Heart right ventricle (tissue), 16 donors: ENCODE measurements at regions not wholly inside any gene's neighbourhood (a gene's known extent, or its start where the extent isn't known, plus 50 kb on each side); places are given as distances from the start of the nearest gene placed in this dataset.
A peak's percentile ranks its signal among the peaks of the same experiment; 100 is the strongest.

ENCODE experiments used
- ATAC-seq, 8 donors: fragments of 200-7000 bp; cut with Tn5 transposase; one replicate each; pipeline ENCODE4 v1.9.1; 2020; ENCODE audit warnings: mild to moderate bottlenecking in 8 of 8, moderate library complexity in 8 of 8, moderate number of reproducible peaks in 1 of 8
- DNase-seq, 2 donors: peaks; one replicate each; pipeline ENCODE4 v3.0.0-alpha.2; 2020
- H3K27ac ChIP-seq, 10 donors: fragments of 200-600 bp; sonication (generic) in 2 of 10; one replicate each; pipeline versions ENCODE4 v1.5.0 to v1.8.0; 2020 to 2022; ENCODE audit warnings: mild to moderate bottlenecking in 3 of 10
- H3K27me3 ChIP-seq, 7 donors: fragments of 200-600 bp; one replicate each; pipeline ENCODE4 v1.8.0; 2021 to 2022; ENCODE audit warnings: mild to moderate bottlenecking in 2 of 7
- H3K36me3 ChIP-seq, 9 donors: fragments of 200-600 bp; sonication (generic) in 1 of 9; one replicate each; pipeline versions ENCODE4 v1.5.0 to v1.8.0; 2020 to 2022; ENCODE audit warnings: mild to moderate bottlenecking in 2 of 9
- H3K4me1 ChIP-seq, 9 donors: fragments of 200-600 bp; sonication (generic) in 1 of 9; one replicate each; pipeline versions ENCODE4 v1.5.0 to v1.8.0; 2020 to 2022; ENCODE audit warnings: mild to moderate bottlenecking in 4 of 9
- H3K4me3 ChIP-seq, 10 donors: fragments of 200-600 bp; sonication (generic) in 2 of 10; one replicate each; pipeline versions ENCODE4 v1.5.0 to v1.8.0; 2020 to 2022; ENCODE audit warnings: mild to moderate bottlenecking in 7 of 10, moderate library complexity in 2 of 10
- H3K9me3 ChIP-seq, 11 donors: fragments of 200-600 bp in 10 of 11; sonication (generic) in 2 of 11; one replicate each; pipeline versions ENCODE4 v1.5.0 to v1.8.0; 2013 to 2022; ENCODE audit warnings: mild to moderate bottlenecking in 2 of 11, control low read depth in 1 of 11, moderate library complexity in 1 of 11
- WGBS, 2 donors: extraction: QIAGEN DNeasy Blood & Tissue Kit; methylation state at CpG; one replicate each; pipeline ENCODE4 v1.1.7; 2013; ENCODE audit warnings: inconsistent platforms in 1 of 2; 5-methylcytosine and 5-hydroxymethylcytosine counted together
- intact Hi-C, 10 donors: fragments of 100-400 bp; cut with DNase I; formaldehyde crosslinking; loops; one replicate each; pipeline versions ENCODE4 v1.11.1 to v1.14.2; 2022
- TF ChIP-seq, protein P1 (sequence below), 9 donors: fragments of 200-600 bp; sonication (generic) in 2 of 9; IDR thresholded peaks; one replicate each; pipeline versions ENCODE4 v1.5.0 to v1.8.0; 2021 to 2022; ENCODE audit warnings: antibody characterized with exemption in 9 of 9, mild to moderate bottlenecking in 5 of 9, moderate library complexity in 1 of 9
- donor health status: Arrhythmogenic right ventricular cardiomyopathy.
- donor health status: ischemic (EF 13 %, LVEDD 7.1; RV severe dilation, severe dysfunction).
- donor health status: healthy with polysubstance abuse.
- donor health status: DM: no; HTN: yes; CAD: no.
- donor health status: DM: no; HTN: no; CAD: no.
- donor health status: ischemic (EF 25% LVEDD 6.9; RV normal size, moderate dysfunction).
- donor health status: ischemic (EF 25% LVEDD 5.7; RV mildly dilated, moderate dysfunction).
- donor health status: healthy.
- donor health status: DM: yes; HTN: yes; CAD: no.
- donor health status: Ischemic cardiomyopathy.
- donor health status: ischemic (EF 35%, LVEDD 5.7; RV mildly dilated, moderate dysfunction).
- donor health status: nonischemic (EF 11% LVEDD 7.7; RV severe dilation, severe dysfunction).
- donor health status: DM: yes; HTN: yes; CAD: no.
- donor health status: PGD.
- donor health status: ischemic (EF 29% LVEDD 5.4; RV normal size, mild dysfunction).
- donor health status: nonischemic (EF 23%, LVEDD 6.1; RV moderate dilation, normal function).

DNA sequence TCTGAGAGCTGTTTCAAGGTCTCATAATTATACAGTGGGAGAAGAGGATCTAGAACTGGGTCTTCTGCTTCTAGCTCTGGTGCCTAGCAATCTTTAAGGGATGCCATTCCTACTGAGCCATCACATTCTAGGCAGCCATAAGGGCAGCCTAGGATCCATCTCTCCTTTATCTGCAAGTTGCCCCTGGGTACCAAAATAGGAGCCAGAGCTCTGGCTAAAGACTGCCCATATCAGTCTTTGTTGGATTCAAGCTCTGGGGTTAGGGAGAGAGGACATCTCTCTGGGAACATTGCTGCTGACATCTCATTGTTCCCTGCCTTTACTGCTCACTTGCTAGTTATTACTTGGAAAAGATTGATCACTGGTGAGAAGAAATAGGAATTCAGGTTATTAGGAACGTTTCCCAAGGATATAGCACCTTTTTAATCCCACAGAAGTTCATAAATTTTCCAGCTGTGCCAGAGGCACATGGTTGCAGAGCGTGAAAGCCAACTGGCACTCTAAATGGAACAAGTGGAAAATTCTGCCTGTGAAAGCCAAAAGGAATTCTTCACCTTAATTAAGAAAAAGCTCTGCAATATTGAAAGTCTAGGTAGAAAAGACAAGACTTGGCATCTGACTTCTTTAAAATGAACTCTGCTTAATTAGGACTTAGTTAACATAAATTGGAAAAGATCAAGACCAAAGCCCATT is 102.2 kb downstream of the CDC42EP3 start:
- TF ChIP-seq, protein P1, sequence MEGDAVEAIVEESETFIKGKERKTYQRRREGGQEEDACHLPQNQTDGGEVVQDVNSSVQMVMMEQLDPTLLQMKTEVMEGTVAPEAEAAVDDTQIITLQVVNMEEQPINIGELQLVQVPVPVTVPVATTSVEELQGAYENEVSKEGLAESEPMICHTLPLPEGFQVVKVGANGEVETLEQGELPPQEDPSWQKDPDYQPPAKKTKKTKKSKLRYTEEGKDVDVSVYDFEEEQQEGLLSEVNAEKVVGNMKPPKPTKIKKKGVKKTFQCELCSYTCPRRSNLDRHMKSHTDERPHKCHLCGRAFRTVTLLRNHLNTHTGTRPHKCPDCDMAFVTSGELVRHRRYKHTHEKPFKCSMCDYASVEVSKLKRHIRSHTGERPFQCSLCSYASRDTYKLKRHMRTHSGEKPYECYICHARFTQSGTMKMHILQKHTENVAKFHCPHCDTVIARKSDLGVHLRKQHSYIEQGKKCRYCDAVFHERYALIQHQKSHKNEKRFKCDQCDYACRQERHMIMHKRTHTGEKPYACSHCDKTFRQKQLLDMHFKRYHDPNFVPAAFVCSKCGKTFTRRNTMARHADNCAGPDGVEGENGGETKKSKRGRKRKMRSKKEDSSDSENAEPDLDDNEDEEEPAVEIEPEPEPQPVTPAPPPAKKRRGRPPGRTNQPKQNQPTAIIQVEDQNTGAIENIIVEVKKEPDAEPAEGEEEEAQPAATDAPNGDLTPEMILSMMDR (IDR thresholded peaks at IDR 0.05) = no peak
- no peak overlapping the region for H3K4me3 ChIP-seq
- H3K4me1 ChIP-seq = peaks cover 0 to 27% (median 18%) of the 10 kb centered on the region in 9 donors
- H3K9me3 ChIP-seq = no peaks in the 10 kb centered on the region
- ATAC-seq (peak in 3 of 8 donors; percentile 41 to 51 (median 48)), DNase-seq (no peak)
- H3K36me3 ChIP-seq = no peaks in the 10 kb centered on the region
- intact Hi-C loops = loop anchor here in 1 of 10 donors (10.0 kb wide), 1 partner anchor 76 kb away; no protein-coding TSS in a partner anchor
- peak overlapping the region in 3 of 10 donors; percentile 13 to 42 (median 22) for H3K27ac ChIP-seq
- WGBS, 2 donors = 58 to 59% methylated on average over 2 of the region's 2 CpGs
- H3K27me3 ChIP-seq = no peaks in the 10 kb centered on the region

DNA sequence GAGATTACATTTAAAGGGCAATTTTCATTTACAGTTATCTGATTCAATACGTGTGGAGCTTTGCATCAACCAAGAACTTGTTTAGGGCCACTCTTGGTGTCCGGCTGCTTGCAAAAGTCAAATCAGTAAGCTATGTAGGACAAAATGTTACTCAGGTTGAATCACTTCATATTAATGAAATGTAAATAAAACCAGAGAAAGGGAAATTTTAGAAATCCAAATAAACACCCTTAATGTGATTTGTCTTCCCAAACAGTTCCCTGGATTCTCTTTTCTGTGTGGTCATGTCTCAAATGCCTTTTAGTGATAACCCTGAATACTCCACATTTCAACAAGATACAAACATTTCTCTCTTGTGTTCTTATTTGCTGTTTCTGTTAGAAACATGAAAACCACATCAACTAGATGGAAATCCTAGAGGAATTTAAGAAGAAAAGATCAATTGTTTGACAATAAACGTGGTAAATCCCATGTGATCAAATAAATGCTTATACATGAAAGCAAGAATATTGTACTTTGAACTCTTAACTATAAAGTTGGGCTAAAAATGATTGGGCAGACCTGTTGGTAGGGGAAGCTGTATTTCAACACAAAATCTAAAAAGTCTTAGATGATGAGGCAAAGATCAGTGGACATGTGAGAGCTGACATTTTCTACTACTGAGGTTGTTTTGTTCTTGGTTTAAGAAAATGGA is 101.3 kb downstream of the CDC42EP3 start:
- H3K27me3 ChIP-seq = no peaks in the 10 kb centered on the region
- no peaks in the 10 kb centered on the region for H3K36me3 ChIP-seq
- peak overlapping the region in 3 of 10 donors; percentile 22 to 42 (median 41) for H3K27ac ChIP-seq
- no peaks in the 10 kb centered on the region for H3K9me3 ChIP-seq
- ATAC-seq (no peak), DNase-seq (no peak)
- TF ChIP-seq, protein P1 (IDR thresholded peaks at IDR 0.05) = no peak
- no peak overlapping the region for H3K4me3 ChIP-seq
- WGBS, 2 donors = 70% methylated on average over 3 of the region's 3 CpGs
- peaks cover 0 to 27% (median 18%) of the 10 kb centered on the region in 9 donors for H3K4me1 ChIP-seq
- intact Hi-C loops = loop anchor here in 2 of 10 donors (10.0 kb wide), 1 partner anchor 75 kb away; no protein-coding TSS in a partner anchor

DNA sequence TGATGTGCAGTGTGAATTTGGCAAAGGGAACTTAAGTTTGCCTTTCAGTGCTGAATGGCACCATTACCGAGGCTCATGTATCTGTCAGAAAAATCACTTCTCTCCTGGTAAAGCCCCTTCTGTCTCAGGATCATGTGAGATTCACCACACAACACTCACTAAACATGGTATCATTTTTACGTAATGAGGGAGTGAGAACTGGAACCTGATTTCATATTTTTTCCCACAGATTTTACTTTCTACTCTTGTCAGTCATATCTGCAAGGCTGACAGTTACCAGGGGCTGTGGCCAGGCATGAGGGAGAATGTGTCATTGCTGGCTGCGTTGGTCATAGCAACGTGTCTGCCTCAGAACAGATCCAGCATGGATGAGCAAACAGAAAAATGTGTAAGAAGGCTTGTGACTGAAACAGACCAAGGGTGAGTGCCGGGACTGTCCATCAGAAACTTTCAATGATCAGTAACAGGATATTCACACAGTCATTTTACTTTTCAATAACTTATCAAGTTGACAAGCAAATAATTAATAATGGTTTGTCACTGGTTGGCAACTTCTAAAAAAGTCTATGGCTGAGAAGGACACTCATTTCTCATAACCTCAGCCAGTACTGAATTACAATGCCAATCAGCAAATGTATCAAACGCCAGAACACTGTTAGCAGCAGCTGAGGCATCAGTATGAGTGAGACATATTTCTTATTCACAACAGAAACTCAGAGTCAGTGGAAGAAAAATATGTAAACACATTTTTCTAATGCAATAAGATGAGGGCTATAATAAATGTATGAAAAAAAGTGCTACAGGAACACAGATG is 100.5 kb downstream of the CDC42EP3 start:
- peaks cover 0 to 27% (median 15%) of the 10 kb centered on the region in 9 donors for H3K4me1 ChIP-seq
- TF ChIP-seq, protein P1 (IDR thresholded peaks at IDR 0.05) = no peak
- no peaks in the 10 kb centered on the region for H3K27me3 ChIP-seq
- no peaks in the 10 kb centered on the region for H3K9me3 ChIP-seq
- intact Hi-C loops = loop anchor here in 1 of 10 donors (10.0 kb wide), 1 partner anchor 74 kb away; no protein-coding TSS in a partner anchor
- H3K36me3 ChIP-seq = no peaks in the 10 kb centered on the region
- peak overlapping the region in 4 of 10 donors; percentile 8 to 51 (median 41) for H3K27ac ChIP-seq
- WGBS, 2 donors = 53 to 54% methylated on average over 6 of the region's 6 CpGs
- DNase-seq (no peak), ATAC-seq (peak in 6 of 8 donors; percentile 54 to 84 (median 66))
- no peak overlapping the region for H3K4me3 ChIP-seq
